ENCODE measurements at regions not wholly inside any gene's neighbourhood (a gene's known extent, or its start where the extent isn't known, plus 50 kb on each side); places are given as distances from the start of the nearest gene placed in this dataset.

DNA sequence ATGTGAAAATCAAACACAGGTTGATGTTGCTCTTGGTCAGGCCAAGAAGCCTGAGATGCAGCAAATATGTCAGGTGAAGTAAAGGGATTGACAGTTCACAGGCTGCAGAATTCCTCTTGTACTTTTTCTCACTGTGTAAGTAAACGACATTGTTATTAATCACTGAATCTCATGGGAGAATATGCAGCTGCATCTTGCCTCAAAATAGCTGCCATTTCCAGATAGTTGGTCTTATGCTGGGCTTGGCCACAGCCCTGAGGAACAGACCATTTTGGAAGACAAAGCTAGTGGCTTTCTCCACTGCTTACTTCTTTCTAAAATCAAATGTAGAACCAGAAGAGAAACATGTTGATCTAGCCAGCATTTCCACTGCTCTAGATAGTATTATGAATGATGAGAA lies 403.4 kb upstream of the NR3C2 start:
- TF ChIP-seq TOX (CRISPR knock-in tag; IDR thresholded peaks at IDR 0.05; ENCODE audit: borderline replicate concordance), result no peak
- no peak for TF ChIP-seq BACH2 (CRISPR knock-in tag; IDR thresholded peaks at IDR 0.05; ENCODE audit: borderline replicate concordance)
- TF ChIP-seq ISL1 (CRISPR knock-in tag; IDR thresholded peaks at IDR 0.05), result no peak
- no peak for TF ChIP-seq ZFP3 (CRISPR knock-in tag; IDR thresholded peaks at IDR 0.05)
- TF ChIP-seq ESRRG (CRISPR knock-in tag; IDR thresholded peaks at IDR 0.05), result no peak
- TF ChIP-seq, protein P1, sequence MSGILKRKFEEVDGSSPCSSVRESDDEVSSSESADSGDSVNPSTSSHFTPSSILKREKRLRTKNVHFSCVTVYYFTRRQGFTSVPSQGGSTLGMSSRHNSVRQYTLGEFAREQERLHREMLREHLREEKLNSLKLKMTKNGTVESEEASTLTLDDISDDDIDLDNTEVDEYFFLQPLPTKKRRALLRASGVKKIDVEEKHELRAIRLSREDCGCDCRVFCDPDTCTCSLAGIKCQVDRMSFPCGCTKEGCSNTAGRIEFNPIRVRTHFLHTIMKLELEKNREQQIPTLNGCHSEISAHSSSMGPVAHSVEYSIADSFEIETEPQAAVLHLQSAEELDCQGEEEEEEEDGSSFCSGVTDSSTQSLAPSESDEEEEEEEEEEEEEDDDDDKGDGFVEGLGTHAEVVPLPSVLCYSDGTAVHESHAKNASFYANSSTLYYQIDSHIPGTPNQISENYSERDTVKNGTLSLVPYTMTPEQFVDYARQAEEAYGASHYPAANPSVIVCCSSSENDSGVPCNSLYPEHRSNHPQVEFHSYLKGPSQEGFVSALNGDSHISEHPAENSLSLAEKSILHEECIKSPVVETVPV (CRISPR knock-in tag; IDR thresholded peaks at IDR 0.05), result no peak
- TF ChIP-seq ZNF70 (CRISPR knock-in tag; IDR thresholded peaks at IDR 0.05), result no peak
- no peak for TF ChIP-seq GLIS3 (CRISPR knock-in tag; IDR thresholded peaks at IDR 0.05)
- TF ChIP-seq TCF4 (CRISPR knock-in tag; IDR thresholded peaks at IDR 0.05; ENCODE audit: borderline replicate concordance), result no peak
- TF ChIP-seq ZC3H10 (CRISPR knock-in tag; IDR thresholded peaks at IDR 0.05), result no peak
- no peak for TF ChIP-seq OSR1 (CRISPR knock-in tag; IDR thresholded peaks at IDR 0.05)
- TF ChIP-seq RARB (CRISPR knock-in tag; IDR thresholded peaks at IDR 0.05), result no peak
- TF ChIP-seq ZNF565 (CRISPR knock-in tag; conservative IDR thresholded peaks at IDR 0.05; ENCODE audit: low read depth), result no peak
- no peak for TF ChIP-seq PPARA (CRISPR knock-in tag; IDR thresholded peaks at IDR 0.05; ENCODE audit: borderline replicate concordance)
- TF ChIP-seq, protein P2, sequence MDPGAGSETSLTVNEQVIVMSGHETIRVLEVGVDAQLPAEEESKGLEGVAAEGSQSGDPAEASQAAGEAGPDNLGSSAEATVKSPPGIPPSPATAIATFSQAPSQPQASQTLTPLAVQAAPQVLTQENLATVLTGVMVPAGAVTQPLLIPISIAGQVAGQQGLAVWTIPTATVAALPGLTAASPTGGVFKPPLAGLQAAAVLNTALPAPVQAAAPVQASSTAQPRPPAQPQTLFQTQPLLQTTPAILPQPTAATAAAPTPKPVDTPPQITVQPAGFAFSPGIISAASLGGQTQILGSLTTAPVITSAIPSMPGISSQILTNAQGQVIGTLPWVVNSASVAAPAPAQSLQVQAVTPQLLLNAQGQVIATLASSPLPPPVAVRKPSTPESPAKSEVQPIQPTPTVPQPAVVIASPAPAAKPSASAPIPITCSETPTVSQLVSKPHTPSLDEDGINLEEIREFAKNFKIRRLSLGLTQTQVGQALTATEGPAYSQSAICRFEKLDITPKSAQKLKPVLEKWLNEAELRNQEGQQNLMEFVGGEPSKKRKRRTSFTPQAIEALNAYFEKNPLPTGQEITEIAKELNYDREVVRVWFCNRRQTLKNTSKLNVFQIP (CRISPR knock-in tag; IDR thresholded peaks at IDR 0.05; ENCODE audit: borderline replicate concordance, low read depth), result no peak
- TF ChIP-seq, protein P3, sequence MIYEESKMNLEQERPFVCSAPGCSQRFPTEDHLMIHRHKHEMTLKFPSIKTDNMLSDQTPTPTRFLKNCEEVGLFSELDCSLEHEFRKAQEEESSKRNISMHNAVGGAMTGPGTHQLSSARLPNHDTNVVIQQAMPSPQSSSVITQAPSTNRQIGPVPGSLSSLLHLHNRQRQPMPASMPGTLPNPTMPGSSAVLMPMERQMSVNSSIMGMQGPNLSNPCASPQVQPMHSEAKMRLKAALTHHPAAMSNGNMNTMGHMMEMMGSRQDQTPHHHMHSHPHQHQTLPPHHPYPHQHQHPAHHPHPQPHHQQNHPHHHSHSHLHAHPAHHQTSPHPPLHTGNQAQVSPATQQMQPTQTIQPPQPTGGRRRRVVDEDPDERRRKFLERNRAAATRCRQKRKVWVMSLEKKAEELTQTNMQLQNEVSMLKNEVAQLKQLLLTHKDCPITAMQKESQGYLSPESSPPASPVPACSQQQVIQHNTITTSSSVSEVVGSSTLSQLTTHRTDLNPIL (CRISPR knock-in tag; IDR thresholded peaks at IDR 0.05; ENCODE audit: low read depth), result no peak
- TF ChIP-seq ZFP30 (CRISPR knock-in tag; IDR thresholded peaks at IDR 0.05), result no peak
- no peak for ATAC-seq

DNA sequence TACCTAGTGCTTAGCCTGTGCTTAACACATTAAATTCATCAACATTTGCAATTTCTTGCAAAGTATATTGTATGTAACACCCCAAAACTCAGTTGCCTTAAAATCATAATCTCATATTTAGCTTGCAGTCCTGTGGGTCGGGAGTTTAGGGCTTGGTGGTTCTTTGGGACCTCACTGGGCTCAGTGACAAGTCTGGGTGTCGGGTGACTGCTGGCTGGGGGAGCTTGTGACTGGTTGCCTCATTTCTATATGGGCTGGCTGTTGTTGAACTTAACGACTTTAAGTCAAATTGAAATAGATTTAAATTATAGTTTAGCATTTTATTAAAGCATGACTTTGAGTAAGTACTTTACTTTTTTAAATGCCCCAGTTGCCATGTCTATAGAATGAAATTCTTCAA lies 401.4 kb upstream of the NR3C2 start:
- no peak for TF ChIP-seq ZC3H10 (CRISPR knock-in tag; IDR thresholded peaks at IDR 0.05)
- no peak for TF ChIP-seq CSDC2 (CRISPR knock-in tag; IDR thresholded peaks at IDR 0.05)
- no peak for TF ChIP-seq ZFP30 (CRISPR knock-in tag; IDR thresholded peaks at IDR 0.05)
- no peak for TF ChIP-seq ZNF70 (CRISPR knock-in tag; IDR thresholded peaks at IDR 0.05)
- TF ChIP-seq, protein P4, sequence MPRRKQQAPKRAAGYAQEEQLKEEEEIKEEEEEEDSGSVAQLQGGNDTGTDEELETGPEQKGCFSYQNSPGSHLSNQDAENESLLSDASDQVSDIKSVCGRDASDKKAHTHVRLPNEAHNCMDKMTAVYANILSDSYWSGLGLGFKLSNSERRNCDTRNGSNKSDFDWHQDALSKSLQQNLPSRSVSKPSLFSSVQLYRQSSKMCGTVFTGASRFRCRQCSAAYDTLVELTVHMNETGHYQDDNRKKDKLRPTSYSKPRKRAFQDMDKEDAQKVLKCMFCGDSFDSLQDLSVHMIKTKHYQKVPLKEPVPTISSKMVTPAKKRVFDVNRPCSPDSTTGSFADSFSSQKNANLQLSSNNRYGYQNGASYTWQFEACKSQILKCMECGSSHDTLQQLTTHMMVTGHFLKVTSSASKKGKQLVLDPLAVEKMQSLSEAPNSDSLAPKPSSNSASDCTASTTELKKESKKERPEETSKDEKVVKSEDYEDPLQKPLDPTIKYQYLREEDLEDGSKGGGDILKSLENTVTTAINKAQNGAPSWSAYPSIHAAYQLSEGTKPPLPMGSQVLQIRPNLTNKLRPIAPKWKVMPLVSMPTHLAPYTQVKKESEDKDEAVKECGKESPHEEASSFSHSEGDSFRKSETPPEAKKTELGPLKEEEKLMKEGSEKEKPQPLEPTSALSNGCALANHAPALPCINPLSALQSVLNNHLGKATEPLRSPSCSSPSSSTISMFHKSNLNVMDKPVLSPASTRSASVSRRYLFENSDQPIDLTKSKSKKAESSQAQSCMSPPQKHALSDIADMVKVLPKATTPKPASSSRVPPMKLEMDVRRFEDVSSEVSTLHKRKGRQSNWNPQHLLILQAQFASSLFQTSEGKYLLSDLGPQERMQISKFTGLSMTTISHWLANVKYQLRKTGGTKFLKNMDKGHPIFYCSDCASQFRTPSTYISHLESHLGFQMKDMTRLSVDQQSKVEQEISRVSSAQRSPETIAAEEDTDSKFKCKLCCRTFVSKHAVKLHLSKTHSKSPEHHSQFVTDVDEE (CRISPR knock-in tag; IDR thresholded peaks at IDR 0.05), result no peak
- TF ChIP-seq SNAI2 (CRISPR knock-in tag; IDR thresholded peaks at IDR 0.05), result no peak
- no peak for TF ChIP-seq TCF4 (CRISPR knock-in tag; IDR thresholded peaks at IDR 0.05; ENCODE audit: borderline replicate concordance)
- TF ChIP-seq, protein P1 (CRISPR knock-in tag; IDR thresholded peaks at IDR 0.05), result no peak
- no peak for TF ChIP-seq ISL1 (CRISPR knock-in tag; IDR thresholded peaks at IDR 0.05)
- no peak for TF ChIP-seq ZFP3 (CRISPR knock-in tag; IDR thresholded peaks at IDR 0.05)
- TF ChIP-seq, protein P5, sequence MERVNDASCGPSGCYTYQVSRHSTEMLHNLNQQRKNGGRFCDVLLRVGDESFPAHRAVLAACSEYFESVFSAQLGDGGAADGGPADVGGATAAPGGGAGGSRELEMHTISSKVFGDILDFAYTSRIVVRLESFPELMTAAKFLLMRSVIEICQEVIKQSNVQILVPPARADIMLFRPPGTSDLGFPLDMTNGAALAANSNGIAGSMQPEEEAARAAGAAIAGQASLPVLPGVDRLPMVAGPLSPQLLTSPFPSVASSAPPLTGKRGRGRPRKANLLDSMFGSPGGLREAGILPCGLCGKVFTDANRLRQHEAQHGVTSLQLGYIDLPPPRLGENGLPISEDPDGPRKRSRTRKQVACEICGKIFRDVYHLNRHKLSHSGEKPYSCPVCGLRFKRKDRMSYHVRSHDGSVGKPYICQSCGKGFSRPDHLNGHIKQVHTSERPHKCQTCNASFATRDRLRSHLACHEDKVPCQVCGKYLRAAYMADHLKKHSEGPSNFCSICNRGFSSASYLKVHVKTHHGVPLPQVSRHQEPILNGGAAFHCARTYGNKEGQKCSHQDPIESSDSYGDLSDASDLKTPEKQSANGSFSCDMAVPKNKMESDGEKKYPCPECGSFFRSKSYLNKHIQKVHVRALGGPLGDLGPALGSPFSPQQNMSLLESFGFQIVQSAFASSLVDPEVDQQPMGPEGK (CRISPR knock-in tag; IDR thresholded peaks at IDR 0.05; ENCODE audit: borderline replicate concordance), result no peak
- no peak for TF ChIP-seq ZNF8 (CRISPR knock-in tag; IDR thresholded peaks at IDR 0.05)
- TF ChIP-seq, protein P2 (CRISPR knock-in tag; IDR thresholded peaks at IDR 0.05; ENCODE audit: borderline replicate concordance, low read depth), result no peak
- TF ChIP-seq BACH2 (CRISPR knock-in tag; IDR thresholded peaks at IDR 0.05; ENCODE audit: borderline replicate concordance), result no peak
- no peak for TF ChIP-seq ZNF565 (CRISPR knock-in tag; conservative IDR thresholded peaks at IDR 0.05; ENCODE audit: low read depth)
- TF ChIP-seq TOX (CRISPR knock-in tag; IDR thresholded peaks at IDR 0.05; ENCODE audit: borderline replicate concordance), result no peak
- TF ChIP-seq GLIS3 (CRISPR knock-in tag; IDR thresholded peaks at IDR 0.05), result no peak
- ATAC-seq, result no peak
